HG03378 (cell line): ENCODE measurements at regions not wholly inside any gene's neighbourhood (a gene's known extent, or its start where the extent isn't known, plus 50 kb on each side); places are given as distances from the start of the nearest gene placed in this dataset.

Experiments used
- ATAC-seq: cut with Tn5 transposase; IDR thresholded peaks from one replicate; pipeline ENCODE4 v1.9.1; 2021; ENCODE audit warnings: mild to moderate bottlenecking, moderate library complexity; ENCODE audit not compliant: unreplicated experiment

DNA sequence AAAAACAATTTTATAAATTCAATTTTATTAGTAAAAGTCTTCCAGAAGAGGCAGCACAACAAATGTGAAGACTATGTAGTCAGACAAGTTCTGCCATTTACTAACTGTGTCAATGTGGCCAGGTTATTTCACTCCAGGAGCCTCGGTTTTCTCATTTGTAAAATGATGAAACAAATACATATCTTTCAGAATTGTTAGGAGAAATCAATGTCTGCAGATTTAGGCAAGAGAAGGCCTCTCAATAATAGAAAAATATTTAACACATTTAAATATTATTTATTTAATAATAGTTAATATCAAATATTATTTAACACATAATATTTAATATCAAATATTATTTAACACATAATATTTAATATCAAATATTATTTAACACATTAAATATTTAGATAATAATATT is 75.6 kb upstream of the PTGFR start:
- no peak for ATAC-seq

DNA sequence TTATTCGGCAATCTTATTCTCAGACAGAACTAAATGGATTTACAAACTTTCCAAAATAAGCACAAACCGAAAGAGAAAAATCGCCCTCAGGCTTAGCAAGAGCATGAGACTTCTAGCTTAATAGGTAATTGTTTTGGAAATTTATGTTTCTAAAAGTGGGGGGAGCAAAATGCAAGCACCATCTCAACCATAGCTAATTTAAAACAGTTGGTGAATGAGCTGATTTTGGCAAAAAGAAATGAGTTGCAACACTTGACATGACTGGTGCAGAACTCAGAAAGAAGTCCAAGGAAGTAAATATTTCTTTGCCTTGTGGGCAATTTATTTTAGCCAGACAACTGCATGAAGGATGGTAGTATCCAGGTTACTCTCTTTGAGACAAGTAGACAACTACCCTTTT is 71.5 kb upstream of the PTGFR start:
- ATAC-seq = no peak

DNA sequence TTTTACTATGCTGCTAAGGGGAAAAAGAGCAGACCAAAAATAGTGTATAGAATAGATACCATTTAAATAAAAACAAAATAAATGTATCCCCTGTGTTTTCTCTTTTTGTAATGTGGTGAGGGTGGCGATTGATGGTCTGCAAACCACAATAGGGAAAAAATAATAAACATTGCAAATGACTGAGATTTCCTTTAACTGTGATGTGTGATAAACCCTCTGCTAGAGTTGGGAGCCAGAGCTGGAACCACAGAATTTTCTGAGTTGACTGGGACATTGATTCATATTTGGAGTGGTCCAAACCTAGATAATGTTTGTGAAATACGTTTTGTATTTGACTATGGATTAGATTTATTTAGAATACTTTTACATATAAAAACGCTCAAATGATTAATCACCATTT is 70.6 kb upstream of the PTGFR start:
- ATAC-seq = no peak

DNA sequence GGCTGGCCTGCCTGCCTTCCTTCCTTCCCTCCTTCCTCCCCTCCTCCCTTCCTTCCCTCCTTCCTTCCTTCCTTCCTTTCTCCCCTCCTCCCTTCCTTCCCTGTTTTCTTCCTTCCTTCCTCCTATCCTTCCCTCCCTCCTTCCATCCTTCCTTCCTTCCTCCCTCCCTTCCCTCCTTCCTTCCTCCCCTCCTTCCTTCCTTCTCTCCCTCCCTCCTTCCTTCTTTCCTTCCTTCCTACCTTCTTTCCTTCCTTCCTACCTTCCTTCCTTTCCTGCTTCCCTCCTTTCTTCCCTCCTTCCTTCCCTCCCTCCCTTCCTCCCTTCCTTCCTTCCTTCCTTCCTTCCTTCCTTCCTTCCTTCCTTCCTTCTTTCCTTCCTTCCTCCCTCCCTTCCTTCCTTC is 70.1 kb upstream of the PTGFR start:
- ATAC-seq = no peak

DNA sequence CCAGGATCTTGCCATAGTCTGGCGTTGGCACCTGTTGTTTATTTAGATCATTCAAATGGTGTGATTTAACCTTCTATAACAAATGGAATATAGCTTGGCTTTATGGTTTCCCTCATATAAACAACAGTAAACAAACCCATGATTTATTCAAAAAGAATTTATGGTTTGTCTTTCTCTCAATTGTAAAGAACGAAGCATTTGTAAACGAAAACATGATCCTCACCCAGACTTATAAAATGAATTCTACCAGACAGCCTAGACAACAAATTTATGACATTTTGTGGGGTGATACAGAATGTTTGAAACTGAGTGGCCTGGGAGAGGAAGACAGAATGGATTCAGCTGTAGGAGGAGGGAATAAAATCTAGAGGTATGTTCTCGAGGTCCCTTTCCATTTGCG is 66.1 kb upstream of the PTGFR start:
- no peak for ATAC-seq

DNA sequence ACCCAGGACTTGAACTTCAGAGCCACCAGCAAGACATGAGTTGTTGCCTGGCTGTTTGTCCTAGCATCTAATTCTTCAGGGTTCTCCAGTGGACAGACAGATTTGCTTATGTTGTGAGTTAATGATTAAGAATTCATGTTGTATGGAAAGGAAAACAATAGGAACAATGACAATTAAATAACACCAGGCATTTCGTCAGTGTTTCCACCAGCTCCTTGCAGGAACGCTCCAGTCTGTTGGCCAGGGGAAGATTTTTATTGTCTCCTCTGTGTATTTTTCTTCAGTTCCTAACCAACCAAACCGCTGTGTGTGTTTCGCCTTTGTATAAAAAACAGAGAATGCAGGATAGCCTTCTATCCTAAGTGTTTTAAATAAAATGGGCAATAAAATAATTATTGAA is 64.4 kb upstream of the PTGFR start:
- no peak for ATAC-seq

DNA sequence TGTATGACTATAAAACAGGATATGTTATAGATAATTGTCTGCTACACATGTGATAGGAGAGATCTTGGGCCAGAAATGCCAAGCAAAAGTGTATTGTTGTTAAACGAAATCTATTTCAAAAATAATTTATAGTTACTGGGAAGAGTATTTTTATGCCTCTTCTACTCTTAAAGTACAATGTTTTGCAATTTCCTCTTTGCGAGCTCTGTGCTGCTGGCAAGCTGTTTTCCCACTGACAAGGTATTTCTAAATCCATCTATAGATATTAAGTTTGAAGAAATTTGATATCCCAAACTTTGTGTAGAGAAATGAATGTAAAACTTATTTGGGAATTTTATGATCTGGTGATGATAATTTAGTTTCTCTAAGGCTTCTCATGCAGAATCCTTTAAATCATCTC is 63.3 kb upstream of the PTGFR start:
- ATAC-seq = no peak

DNA sequence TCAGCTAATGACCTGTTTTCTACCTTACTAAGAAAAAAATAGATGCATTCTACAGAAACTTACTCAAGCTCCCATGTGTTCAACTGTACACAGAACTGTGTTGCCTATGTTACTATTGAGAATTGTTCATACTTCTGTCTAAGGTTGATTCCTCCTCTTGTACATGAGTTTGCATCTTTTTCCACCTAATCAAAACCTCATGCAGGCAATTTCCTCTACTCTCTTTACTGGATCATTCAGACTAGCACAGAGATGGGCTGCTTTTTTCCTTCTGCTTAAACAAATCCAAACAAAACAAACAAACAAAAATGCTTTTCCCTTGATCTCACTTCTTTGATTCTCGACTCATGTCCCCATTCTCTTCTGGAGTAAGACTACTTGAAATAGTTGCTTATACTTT is 58.8 kb upstream of the PTGFR start:
- ATAC-seq = no peak

DNA sequence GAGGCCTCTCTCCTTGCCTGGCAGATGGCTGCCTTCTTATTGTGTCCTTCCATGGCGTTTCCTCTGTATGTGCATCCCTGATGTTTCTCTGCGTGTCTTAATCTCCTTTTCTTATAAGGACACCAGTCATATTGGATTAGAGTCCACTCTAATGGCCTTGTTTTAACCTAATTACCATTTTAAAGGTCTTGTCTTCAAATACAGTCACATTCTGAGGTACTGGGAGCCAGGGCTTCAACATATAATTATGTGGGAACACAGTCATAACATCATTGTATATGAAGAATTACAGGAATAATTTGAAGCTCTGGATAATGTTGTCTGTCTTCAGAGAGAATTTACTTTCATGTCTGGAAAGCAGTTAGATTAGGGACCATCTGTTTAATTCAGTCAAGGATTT is 56.4 kb upstream of the PTGFR start:
- ATAC-seq = no peak

DNA sequence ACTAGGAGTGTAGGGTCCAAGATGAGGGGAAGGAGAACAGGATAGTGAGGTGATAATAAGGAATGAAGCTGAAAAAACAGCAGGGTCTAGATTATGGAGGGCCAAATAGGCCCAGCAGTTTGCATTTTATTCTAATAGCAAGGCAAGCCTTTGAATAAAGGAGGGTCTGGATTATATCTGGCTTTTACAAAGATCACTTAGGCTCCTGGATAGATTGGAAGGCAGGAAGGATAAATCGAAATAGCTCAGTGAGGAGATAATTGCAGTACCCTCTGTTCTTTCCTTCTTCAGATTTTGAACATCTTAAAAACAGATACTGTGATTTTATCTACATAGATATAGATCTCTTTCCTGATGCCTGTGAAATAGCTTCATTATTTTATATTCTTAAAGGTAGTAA is 53.8 kb upstream of the PTGFR start:
- ATAC-seq = no peak

DNA sequence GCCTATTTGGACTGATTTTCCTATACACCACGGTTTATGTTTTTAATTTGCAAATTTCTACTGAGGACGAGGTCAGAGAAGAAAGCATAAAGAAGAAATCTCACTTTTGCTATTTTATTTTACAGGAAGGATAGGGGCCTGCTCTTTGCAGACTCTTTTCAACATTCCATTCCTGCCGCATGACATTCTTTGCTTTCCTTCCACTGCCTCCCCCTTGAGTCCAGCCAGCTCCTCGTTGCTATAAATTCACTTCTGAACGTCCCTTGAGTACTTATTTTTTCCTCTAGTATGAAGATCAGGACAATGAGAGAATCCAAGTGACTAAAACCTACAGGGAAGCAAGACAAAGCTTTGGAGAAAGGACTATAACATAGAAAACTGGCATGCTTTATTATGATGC is 53.4 kb upstream of the PTGFR start:
- no peak for ATAC-seq

DNA sequence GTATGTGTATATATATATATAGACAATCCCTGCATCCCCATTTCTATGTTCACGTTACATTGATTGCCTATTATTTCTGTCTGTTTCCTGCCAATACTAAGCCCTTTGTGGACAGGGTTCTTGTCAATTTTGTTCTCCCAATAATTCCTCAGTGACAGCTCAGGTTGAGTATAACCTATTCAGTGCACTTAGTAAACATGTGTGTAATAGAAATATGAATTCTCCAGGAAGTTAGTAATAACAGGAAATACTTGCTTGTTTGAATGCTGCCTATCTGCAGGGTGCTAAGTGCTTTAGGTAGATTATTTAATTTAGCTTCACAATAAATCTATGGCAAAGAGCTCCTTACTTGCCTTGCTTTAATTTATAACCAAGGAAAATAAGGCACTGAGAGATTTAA is 52.8 kb upstream of the PTGFR start:
- no peak for ATAC-seq

DNA sequence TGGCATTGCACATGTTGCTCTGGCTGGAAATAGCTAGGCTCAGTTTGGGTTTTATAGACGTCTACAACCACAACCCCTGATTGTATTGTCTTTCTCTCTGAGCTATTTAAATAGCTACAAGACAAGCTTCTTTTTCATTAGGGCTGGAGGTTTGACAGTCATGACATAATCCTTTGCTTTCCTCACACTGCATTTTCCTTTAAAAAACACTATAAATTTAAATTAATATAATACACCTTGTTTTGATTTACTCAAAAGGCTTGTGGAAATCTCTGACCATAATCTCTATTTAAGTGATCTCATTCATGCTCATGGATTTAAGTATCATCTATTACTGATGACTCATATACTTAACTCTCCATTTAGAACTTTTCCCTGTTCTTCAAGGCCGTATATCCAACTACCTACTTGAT is 50.4 kb upstream of the PTGFR start:
- no peak for ATAC-seq
